Neural progenitor cell (in vitro differentiated cells): ENCODE measurements at regions not wholly inside any gene's neighbourhood (a gene's known extent, or its start where the extent isn't known, plus 50 kb on each side); places are given as distances from the start of the nearest gene placed in this dataset.
A peak's percentile ranks its signal among the peaks of the same experiment; 100 is the strongest.

Source experiments
- DNase-seq: peaks from one replicate; pipeline ENCODE4 v3.0.0-alpha.2; 2016; ENCODE audit warnings: low spot score
- H2AFZ ChIP-seq: fragments of 200-600 bp; sonication (generic); replicated peaks from 2 replicates; pipeline ENCODE4 v1.6.1; 2016; ENCODE audit warnings: antibody characterized with exemption
- H3F3A ChIP-seq: fragments of 200-600 bp; sonication (generic); 2 replicates; pipeline ENCODE4 v1.6.1; 2016; ENCODE audit warnings: antibody characterized with exemption, low read depth
- H3K27ac ChIP-seq: fragments of 200-600 bp; sonication (generic); 2 replicates; pipeline ENCODE4 v1.5.1; 2016; ENCODE audit warnings: mild to moderate bottlenecking
- H3K27me3 ChIP-seq: fragments of 200-600 bp; sonication (generic); 2 replicates; pipeline ENCODE4 v1.6.1; 2016; ENCODE audit warnings: mild to moderate bottlenecking, moderate library complexity
- H3K36me3 ChIP-seq: fragments of 200-600 bp; sonication (generic); 2 replicates; pipeline ENCODE4 v1.5.1; 2016
- H3K4me1 ChIP-seq: fragments of 200-600 bp; sonication (generic); 2 replicates; pipeline ENCODE4 v1.6.1; 2016; ENCODE audit warnings: mixed run types
- H3K4me2 ChIP-seq: fragments of 200-600 bp; sonication (generic); 2 replicates; pipeline ENCODE4 v1.6.1; 2016
- H3K4me3 ChIP-seq: fragments of 200-600 bp; sonication (generic); 2 replicates; pipeline ENCODE4 v1.5.1; 2016
- H3K79me2 ChIP-seq: fragments of 200-600 bp; sonication (generic); 2 replicates; pipeline ENCODE4 v1.6.1; 2016; ENCODE audit warnings: low read depth
- H3K9ac ChIP-seq: fragments of 200-600 bp; sonication (generic); 2 replicates; pipeline ENCODE4 v1.6.1; 2016
- H3K9me3 ChIP-seq: fragments of 200-600 bp; sonication (generic); 2 replicates; pipeline ENCODE4 v1.5.1; 2016; ENCODE audit warnings: low read depth
- H4K20me1 ChIP-seq: fragments of 200-600 bp; sonication (generic); 2 replicates; pipeline ENCODE4 v1.6.1; 2016; ENCODE audit warnings: low read depth
- H3K27ac Mint-ChIP-seq: 3 replicates; pipeline ENCODE4 v1.8.0; 2021; ENCODE audit warnings: mixed read lengths
- H3K27me3 Mint-ChIP-seq: 2 replicates; pipeline ENCODE4 v1.8.0; 2022; ENCODE audit warnings: low read depth, mild to moderate bottlenecking, inconsistent platforms, moderate library complexity, mixed read lengths; ENCODE audit not compliant: insufficient read depth
- H3K36me3 Mint-ChIP-seq: 3 replicates; pipeline ENCODE4 v1.8.0; 2021; ENCODE audit warnings: mixed read lengths
- H3K4me1 Mint-ChIP-seq: 3 replicates; pipeline ENCODE4 v1.8.0; 2021; ENCODE audit warnings: mixed read lengths
- H3K4me3 Mint-ChIP-seq: 3 replicates; pipeline ENCODE4 v1.8.0; 2021; ENCODE audit warnings: mild to moderate bottlenecking, moderate library complexity, mixed read lengths
- H3K9me3 Mint-ChIP-seq: 3 replicates; pipeline ENCODE4 v1.8.0; 2020; ENCODE audit warnings: mixed read lengths
- EZH2 ChIP-seq: fragments of 200-600 bp; sonication (generic); IDR thresholded peaks from 2 replicates; pipeline ENCODE4 v1.6.1; 2017; ENCODE audit warnings: antibody characterized with exemption, mild to moderate bottlenecking, moderate library complexity
- EZH2phosphoT487 ChIP-seq: fragments of 200-600 bp; sonication (generic); IDR thresholded peaks from 2 replicates; pipeline ENCODE4 v1.6.1; 2017; ENCODE audit warnings: antibody characterized with exemption
- TF ChIP-seq, protein P1 (sequence below): fragments of 200-600 bp; sonication (generic); IDR thresholded peaks from 2 replicates; pipeline ENCODE4 v1.5.1; 2017; ENCODE audit warnings: antibody characterized with exemption, mild to moderate bottlenecking

DNA sequence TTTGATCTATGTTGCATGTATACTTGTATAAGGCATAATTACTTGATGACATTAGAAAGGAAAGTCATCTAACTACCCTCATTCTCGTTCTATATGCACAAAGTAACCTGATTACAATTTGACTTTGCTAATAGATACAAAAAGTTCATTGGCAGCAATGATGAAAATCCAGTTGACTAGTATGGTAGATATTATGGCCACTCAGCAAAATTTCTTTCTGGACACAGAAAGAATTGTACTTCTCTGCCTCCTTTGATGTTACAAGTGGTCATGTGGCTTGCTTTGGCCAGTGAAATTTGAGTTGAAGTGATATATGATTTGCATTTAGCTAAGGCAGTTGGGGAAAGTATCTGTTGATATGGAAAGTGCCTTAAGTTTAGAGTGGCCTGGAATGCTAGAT is 723.7 kb upstream of the ARRDC3 start:
- no peaks in the 10 kb centered on the region for H4K20me1 ChIP-seq
- no peak for TF ChIP-seq EZH2phosphoT487
- TF ChIP-seq, protein P1, sequence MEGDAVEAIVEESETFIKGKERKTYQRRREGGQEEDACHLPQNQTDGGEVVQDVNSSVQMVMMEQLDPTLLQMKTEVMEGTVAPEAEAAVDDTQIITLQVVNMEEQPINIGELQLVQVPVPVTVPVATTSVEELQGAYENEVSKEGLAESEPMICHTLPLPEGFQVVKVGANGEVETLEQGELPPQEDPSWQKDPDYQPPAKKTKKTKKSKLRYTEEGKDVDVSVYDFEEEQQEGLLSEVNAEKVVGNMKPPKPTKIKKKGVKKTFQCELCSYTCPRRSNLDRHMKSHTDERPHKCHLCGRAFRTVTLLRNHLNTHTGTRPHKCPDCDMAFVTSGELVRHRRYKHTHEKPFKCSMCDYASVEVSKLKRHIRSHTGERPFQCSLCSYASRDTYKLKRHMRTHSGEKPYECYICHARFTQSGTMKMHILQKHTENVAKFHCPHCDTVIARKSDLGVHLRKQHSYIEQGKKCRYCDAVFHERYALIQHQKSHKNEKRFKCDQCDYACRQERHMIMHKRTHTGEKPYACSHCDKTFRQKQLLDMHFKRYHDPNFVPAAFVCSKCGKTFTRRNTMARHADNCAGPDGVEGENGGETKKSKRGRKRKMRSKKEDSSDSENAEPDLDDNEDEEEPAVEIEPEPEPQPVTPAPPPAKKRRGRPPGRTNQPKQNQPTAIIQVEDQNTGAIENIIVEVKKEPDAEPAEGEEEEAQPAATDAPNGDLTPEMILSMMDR = no peak
- no peak for TF ChIP-seq EZH2
- H3K27me3 ChIP-seq = no peaks in the 10 kb centered on the region
- H3K79me2 ChIP-seq = no peaks in the 10 kb centered on the region
- no peaks in the 10 kb centered on the region for H3K36me3 ChIP-seq
- H3F3A ChIP-seq = no peaks in the 10 kb centered on the region
- no peak overlapping the region for H3K4me2 ChIP-seq
- no peak overlapping the region for H3K4me3 ChIP-seq
- Mint-ChIP-seq H3K27me3 (peaks cover 2% of the 10 kb centered on the region), H3K36me3 (no peaks in the 10 kb centered on the region), H3K4me3 (no peak overlapping the region), H3K4me1 (peaks cover 3% of the 10 kb centered on the region), H3K9me3 (no peaks in the 10 kb centered on the region), H3K27ac (no peak overlapping the region)
- DNase-seq = no peak
- H3K9ac ChIP-seq = no peak overlapping the region
- no peaks in the 10 kb centered on the region for H3K9me3 ChIP-seq
- H2AFZ ChIP-seq = no peak overlapping the region
- H3K27ac ChIP-seq = no peak overlapping the region
- H3K4me1 ChIP-seq = no peaks in the 10 kb centered on the region

DNA sequence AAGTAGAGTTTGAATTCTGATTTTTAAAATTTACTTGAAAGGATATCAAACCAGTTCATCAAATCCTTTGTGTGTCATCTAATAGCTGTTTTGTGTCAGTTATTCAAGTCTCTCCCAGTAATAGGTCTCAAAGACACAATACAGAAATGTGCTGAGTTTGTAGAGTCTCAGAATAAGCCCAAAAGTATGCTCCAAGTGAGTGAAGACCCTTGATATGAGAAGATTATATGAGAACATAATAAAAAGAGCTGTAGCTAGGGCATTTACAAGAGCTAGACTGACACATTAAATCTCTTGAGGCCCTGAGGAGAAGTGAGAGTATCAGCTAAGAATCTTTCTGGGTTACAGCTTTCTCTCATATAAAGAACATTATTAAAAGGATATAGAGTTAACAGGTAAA is 721.0 kb upstream of the ARRDC3 start:
- H3K9me3 Mint-ChIP-seq = no peaks in the 10 kb centered on the region
- Histone ChIP-seq H2AFZ (no peak overlapping the region), H3K4me3 (no peak overlapping the region), H3K27ac (no peak overlapping the region), H4K20me1 (no peaks in the 10 kb centered on the region), H3K36me3 (no peaks in the 10 kb centered on the region), H3K4me1 (no peaks in the 10 kb centered on the region), H3K79me2 (no peaks in the 10 kb centered on the region), H3K9me3 (no peaks in the 10 kb centered on the region), H3K4me2 (no peak overlapping the region), H3K9ac (no peak overlapping the region), H3K27me3 (no peaks in the 10 kb centered on the region), H3F3A (no peaks in the 10 kb centered on the region)
- TF ChIP-seq, protein P1 = no peak
- TF ChIP-seq EZH2phosphoT487 (no peak), EZH2 (no peak)
- no peak for DNase-seq
- peaks cover 3% of the 10 kb centered on the region for H3K4me1 Mint-ChIP-seq
- no peak overlapping the region for H3K4me3 Mint-ChIP-seq
- no peak overlapping the region for H3K27ac Mint-ChIP-seq
- H3K27me3 Mint-ChIP-seq = peaks cover 2% of the 10 kb centered on the region
- H3K36me3 Mint-ChIP-seq = no peaks in the 10 kb centered on the region

DNA sequence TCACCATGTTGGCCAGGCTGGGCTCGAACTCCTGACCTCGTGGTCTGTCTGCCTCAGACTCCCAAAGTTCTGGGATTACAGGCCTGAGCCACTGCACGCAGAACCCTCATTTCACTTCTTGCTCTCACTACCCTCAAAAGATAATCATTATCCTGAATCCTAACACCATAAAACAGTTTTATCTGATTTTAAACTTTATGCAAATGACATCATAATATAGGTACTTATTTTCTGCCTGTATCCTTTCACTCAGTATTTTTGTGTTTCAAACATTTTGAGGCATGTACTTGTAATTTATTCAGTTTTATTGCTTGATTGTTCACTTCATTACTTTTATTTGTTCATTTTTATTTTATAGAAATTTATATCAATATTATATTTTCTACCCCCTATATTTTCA is 719.2 kb upstream of the ARRDC3 start:
- DNase-seq = no peak
- no peak overlapping the region for H3K27ac ChIP-seq
- H2AFZ ChIP-seq = no peak overlapping the region
- H3F3A ChIP-seq = no peaks in the 10 kb centered on the region
- no peaks in the 10 kb centered on the region for H3K9me3 ChIP-seq
- no peaks in the 10 kb centered on the region for H3K36me3 ChIP-seq
- Mint-ChIP-seq H3K27ac (no peak overlapping the region), H3K4me1 (peaks cover 3% of the 10 kb centered on the region), H3K36me3 (no peaks in the 10 kb centered on the region), H3K4me3 (no peak overlapping the region), H3K9me3 (no peaks in the 10 kb centered on the region), H3K27me3 (peaks cover 2% of the 10 kb centered on the region)
- H3K79me2 ChIP-seq = no peaks in the 10 kb centered on the region
- H3K9ac ChIP-seq = no peak overlapping the region
- H3K4me2 ChIP-seq = no peak overlapping the region
- H3K4me3 ChIP-seq = no peak overlapping the region
- no peaks in the 10 kb centered on the region for H3K4me1 ChIP-seq
- TF ChIP-seq, protein P1 = no peak
- TF ChIP-seq EZH2phosphoT487 (no peak), EZH2 (no peak)
- no peaks in the 10 kb centered on the region for H3K27me3 ChIP-seq
- H4K20me1 ChIP-seq = no peaks in the 10 kb centered on the region

DNA sequence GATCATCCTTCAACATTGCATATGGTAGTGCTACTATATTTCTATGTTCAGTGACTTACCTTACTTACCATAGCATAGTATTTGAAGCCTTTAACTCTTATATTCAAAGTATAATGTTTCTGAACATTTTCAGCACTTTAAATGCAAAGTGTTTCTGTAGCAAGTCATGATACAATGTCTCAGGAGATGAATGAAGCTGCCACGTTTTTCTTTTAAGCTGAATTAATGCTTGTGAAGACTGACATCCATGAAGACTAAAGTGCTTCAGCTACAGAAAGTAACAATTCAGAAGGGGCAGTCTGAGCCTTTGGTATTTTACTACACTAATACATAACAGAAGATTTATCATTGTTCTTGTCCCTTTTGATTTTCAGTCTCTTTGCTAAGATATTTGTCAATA is 709.1 kb upstream of the ARRDC3 start:
- no peaks in the 10 kb centered on the region for H3K27me3 ChIP-seq
- no peaks in the 10 kb centered on the region for H3K4me1 ChIP-seq
- no peaks in the 10 kb centered on the region for H3K79me2 ChIP-seq
- H3K4me2 ChIP-seq = no peak overlapping the region
- H4K20me1 ChIP-seq = no peaks in the 10 kb centered on the region
- Mint-ChIP-seq H3K27me3 (peaks cover 3% of the 10 kb centered on the region), H3K27ac (no peak overlapping the region), H3K36me3 (no peaks in the 10 kb centered on the region), H3K4me3 (no peak overlapping the region), H3K4me1 (no peaks in the 10 kb centered on the region), H3K9me3 (peaks cover 9% of the 10 kb centered on the region)
- H2AFZ ChIP-seq = peak overlapping the region; percentile 57
- no peak overlapping the region for H3K27ac ChIP-seq
- TF ChIP-seq, protein P1 = no peak
- no peak for TF ChIP-seq EZH2
- TF ChIP-seq EZH2phosphoT487 = no peak
- no peaks in the 10 kb centered on the region for H3F3A ChIP-seq
- no peak for DNase-seq
- H3K9ac ChIP-seq = no peak overlapping the region
- no peaks in the 10 kb centered on the region for H3K36me3 ChIP-seq
- H3K4me3 ChIP-seq = no peak overlapping the region
- H3K9me3 ChIP-seq = no peaks in the 10 kb centered on the region
